ENCODE measurements at regions not wholly inside any gene's neighbourhood (a gene's known extent, or its start where the extent isn't known, plus 50 kb on each side); places are given as distances from the start of the nearest gene placed in this dataset.

DNA sequence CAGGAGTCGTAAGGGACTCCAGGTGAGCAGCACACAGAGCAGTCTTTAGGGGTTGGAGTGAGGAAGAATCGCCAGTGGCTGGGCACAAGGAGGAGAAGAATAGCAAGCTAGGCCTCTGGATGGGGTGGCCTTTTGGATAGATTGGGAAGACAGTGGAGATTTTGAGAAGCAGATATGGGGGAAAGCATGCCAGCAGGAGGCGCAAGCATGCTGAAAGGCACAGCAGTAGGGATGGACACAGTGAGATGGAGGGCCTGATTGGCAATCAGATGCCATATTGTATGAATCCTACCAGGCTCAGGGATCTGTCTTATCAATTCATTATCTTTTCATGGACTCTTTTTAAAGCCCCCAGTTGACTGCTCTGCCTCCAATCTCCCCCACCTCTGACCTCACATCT lies 60.4 kb upstream of the MAGEA4 start:
- H3K4me3 ChIP-seq (ENCODE audit: control insufficient read depth, low read depth, low read length) = no peak overlapping the region
- TF ChIP-seq, protein P1, sequence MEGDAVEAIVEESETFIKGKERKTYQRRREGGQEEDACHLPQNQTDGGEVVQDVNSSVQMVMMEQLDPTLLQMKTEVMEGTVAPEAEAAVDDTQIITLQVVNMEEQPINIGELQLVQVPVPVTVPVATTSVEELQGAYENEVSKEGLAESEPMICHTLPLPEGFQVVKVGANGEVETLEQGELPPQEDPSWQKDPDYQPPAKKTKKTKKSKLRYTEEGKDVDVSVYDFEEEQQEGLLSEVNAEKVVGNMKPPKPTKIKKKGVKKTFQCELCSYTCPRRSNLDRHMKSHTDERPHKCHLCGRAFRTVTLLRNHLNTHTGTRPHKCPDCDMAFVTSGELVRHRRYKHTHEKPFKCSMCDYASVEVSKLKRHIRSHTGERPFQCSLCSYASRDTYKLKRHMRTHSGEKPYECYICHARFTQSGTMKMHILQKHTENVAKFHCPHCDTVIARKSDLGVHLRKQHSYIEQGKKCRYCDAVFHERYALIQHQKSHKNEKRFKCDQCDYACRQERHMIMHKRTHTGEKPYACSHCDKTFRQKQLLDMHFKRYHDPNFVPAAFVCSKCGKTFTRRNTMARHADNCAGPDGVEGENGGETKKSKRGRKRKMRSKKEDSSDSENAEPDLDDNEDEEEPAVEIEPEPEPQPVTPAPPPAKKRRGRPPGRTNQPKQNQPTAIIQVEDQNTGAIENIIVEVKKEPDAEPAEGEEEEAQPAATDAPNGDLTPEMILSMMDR (IDR thresholded peaks at IDR 0.05; ENCODE audit: control insufficient read depth, insufficient read depth, low read depth, low read length, missing control alignments) = peak; percentile 3
- DNase-seq (ENCODE audit: low read depth) = no peak

GRCh38 chrX:151854726-151855495 lies 57.8 kb upstream of the MAGEA4 start:
- no peak for DNase-seq (ENCODE audit: low read depth)
- H3K4me3 ChIP-seq (ENCODE audit: control insufficient read depth, low read depth, low read length) = no peak overlapping the region
- TF ChIP-seq, protein P1 (IDR thresholded peaks at IDR 0.05; ENCODE audit: control insufficient read depth, insufficient read depth, low read depth, low read length, missing control alignments) = no peak

GRCh38 chrX:151859481-151859880 lies 53.2 kb upstream of the MAGEA4 start:
- no peak overlapping the region for H3K4me3 ChIP-seq (ENCODE audit: control insufficient read depth, low read depth, low read length)
- DNase-seq (ENCODE audit: low read depth) = no peak
- TF ChIP-seq, protein P1 (IDR thresholded peaks at IDR 0.05; ENCODE audit: control insufficient read depth, insufficient read depth, low read depth, low read length, missing control alignments) = no peak

DNA sequence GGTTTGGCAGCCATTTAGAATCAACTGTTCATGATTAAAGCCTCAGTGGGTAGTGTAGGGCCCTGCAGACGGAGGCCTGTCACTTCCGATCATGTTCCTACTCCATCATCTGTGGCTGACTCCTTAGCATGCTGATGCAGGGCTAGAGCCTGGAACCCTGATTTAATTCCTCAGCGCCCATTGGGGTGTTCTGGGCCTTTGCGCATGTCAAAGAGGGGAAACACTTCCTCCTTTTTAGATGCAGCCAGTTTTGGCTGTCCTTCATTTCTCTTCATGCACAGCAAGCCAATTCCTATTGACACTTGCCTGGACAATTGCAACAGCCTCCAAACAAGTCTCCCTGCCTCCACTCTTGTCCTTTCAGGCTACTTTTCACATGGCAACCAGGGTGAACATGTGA lies 51.9 kb upstream of the MAGEA4 start:
- no peak overlapping the region for H3K4me3 ChIP-seq (ENCODE audit: control insufficient read depth, low read depth, low read length)
- TF ChIP-seq, protein P1 (IDR thresholded peaks at IDR 0.05; ENCODE audit: control insufficient read depth, insufficient read depth, low read depth, low read length, missing control alignments) = no peak
- DNase-seq (ENCODE audit: low read depth) = no peak
